Glomerular endothelial cell (primary cell): ENCODE measurements at regions not wholly inside any gene's neighbourhood (a gene's known extent, or its start where the extent isn't known, plus 50 kb on each side); places are given as distances from the start of the nearest gene placed in this dataset.
"Not testable (repeated sequence)": the region's sequence is repeated elsewhere in the genome, so short reads cannot be mapped to it uniquely, and the experiment has no call there.

Experiments used
- DNase-seq: peaks from one replicate; pipeline ENCODE4 v3.0.0-alpha.2; 2011; ENCODE audit warnings: low read depth, low spot score; ENCODE audit errors: extremely low read depth

- DNase-seq, result no peak
Observed at GRCh38 chr20:43837856-43838702, 76.6 kb upstream of the TOX2 start.

- DNase-seq, result no peak
Observed at GRCh38 chr20:43836790-43837189, 77.9 kb upstream of the TOX2 start.

GRCh38 chr20:43835944-43836508 lies 78.6 kb upstream of the TOX2 start:
- DNase-seq, result no peak

GRCh38 chr20:43833511-43834395 lies 80.9 kb upstream of the TOX2 start:
- no peak for DNase-seq

- no peak for DNase-seq
Observed at GRCh38 chr20:43832961-43833360, 81.7 kb upstream of the TOX2 start.

- no peak for DNase-seq
Observed at GRCh38 chr20:43832096-43832816, 82.4 kb upstream of the TOX2 start.

- no peak for DNase-seq
Observed at GRCh38 chr20:43831481-43832065, 83.1 kb upstream of the TOX2 start.

GRCh38 chr20:43830883-43831282 lies 83.8 kb upstream of the TOX2 start:
- DNase-seq, result no peak

GRCh38 chr20:43829951-43830690 lies 84.5 kb upstream of the TOX2 start:
- DNase-seq, result no peak

- no peak for DNase-seq
Observed at GRCh38 chr20:43827940-43828562, 86.6 kb upstream of the TOX2 start.

- DNase-seq, result not testable (repeated sequence)
Observed at GRCh38 chr20:43826943-43827342, 87.7 kb upstream of the TOX2 start.

GRCh38 chr20:43825581-43825980 lies 89.1 kb upstream of the TOX2 start:
- no peak for DNase-seq

- no peak for DNase-seq
Observed at GRCh38 chr20:43825051-43825402, 89.6 kb upstream of the TOX2 start.

- DNase-seq, result no peak
Observed at GRCh38 chr20:43824309-43825050, 90.2 kb upstream of the TOX2 start.

- DNase-seq, result no peak
Observed at GRCh38 chr20:43821795-43822194, 92.9 kb upstream of the TOX2 start.

GRCh38 chr20:43820731-43821330 lies 93.8 kb upstream of the TOX2 start:
- DNase-seq, result no peak

GRCh38 chr20:43812216-43812615 lies 85.4 kb upstream of the GTSF1L start:
- DNase-seq, result no peak

- DNase-seq, result no peak
Observed at GRCh38 chr20:43809206-43809819, 82.5 kb upstream of the GTSF1L start.
